Astrocyte of the spinal cord (primary cell): ENCODE measurements at regions not wholly inside any gene's neighbourhood (a gene's known extent, or its start where the extent isn't known, plus 50 kb on each side); places are given as distances from the start of the nearest gene placed in this dataset.
"Not testable (repeated sequence)": the region's sequence is repeated elsewhere in the genome, so short reads cannot be mapped to it uniquely, and the experiment has no call there.

Experiments
- DNase-seq: peaks from one replicate; pipeline ENCODE4 v3.0.0; 2011; ENCODE audit warnings: low read depth, low spot score
- H3K4me3 ChIP-seq: 2 replicates; pipeline ENCODE4 v1.5.1; 2011; ENCODE audit warnings: low read depth, mild to moderate bottlenecking, low read length, moderate library complexity
- CTCF ChIP-seq: IDR thresholded peaks from 2 replicates; pipeline ENCODE4 v1.5.1; 2012; ENCODE audit warnings: low read depth, mild to moderate bottlenecking, low read length, inconsistent platforms
- in situ Hi-C: cut with HindIII; loops from 2 replicates; pipeline ENCODE4 v1.10.0; 2017; ENCODE audit warnings: low sequenced_read_pairs

- in situ Hi-C loops, result not testable (repeated sequence)
Measured at GRCh38 chr5:34186108-34186507, 143.1 kb upstream of the C1QTNF3 start.

GRCh38 chr5:34186865-34187264, 143.9 kb upstream of the C1QTNF3 start:
- in situ Hi-C loops, H3K4me3 ChIP-seq: not testable (repeated sequence)

More at GRCh38 chr5:34186108-34186507, 143.1 kb upstream of the C1QTNF3 start:
- DNase-seq, H3K4me3 ChIP-seq: not testable (repeated sequence)

GRCh38 chr5:34187441-34187840, 144.4 kb upstream of the C1QTNF3 start:
- in situ Hi-C loops, DNase-seq, H3K4me3 ChIP-seq: not testable (repeated sequence)

More at GRCh38 chr5:34186865-34187264, 143.9 kb upstream of the C1QTNF3 start:
- DNase-seq, result not testable (repeated sequence)

GRCh38 chr5:34188001-34188822, 145.2 kb upstream of the C1QTNF3 start:
- DNase-seq, result peak; percentile 41
- H3K4me3 ChIP-seq, in situ Hi-C loops: not testable (repeated sequence)

GRCh38 chr5:34189246-34189645, 146.2 kb upstream of the C1QTNF3 start:
- DNase-seq, H3K4me3 ChIP-seq, in situ Hi-C loops: not testable (repeated sequence)

More at GRCh38 chr5:34188001-34188822, 145.2 kb upstream of the C1QTNF3 start:
- peak; percentile 60 for TF ChIP-seq CTCF

GRCh38 chr5:34189752-34190411, 146.9 kb upstream of the C1QTNF3 start:
- H3K4me3 ChIP-seq, in situ Hi-C loops: not testable (repeated sequence)
- peak; percentile 1 for DNase-seq

- DNase-seq, in situ Hi-C loops, H3K4me3 ChIP-seq: not testable (repeated sequence)
Measured at GRCh38 chr5:34190466-34190865, 147.5 kb upstream of the C1QTNF3 start.

GRCh38 chr5:34191279-34191744, 148.3 kb upstream of the C1QTNF3 start:
- in situ Hi-C loops, DNase-seq, H3K4me3 ChIP-seq: not testable (repeated sequence)

GRCh38 chr5:34192064-34192922, 149.3 kb upstream of the C1QTNF3 start:
- peak; percentile 1 for DNase-seq
- in situ Hi-C loops, H3K4me3 ChIP-seq: not testable (repeated sequence)

- in situ Hi-C loops, DNase-seq, H3K4me3 ChIP-seq: not testable (repeated sequence)
Measured at GRCh38 chr5:34192923-34193262, 149.9 kb upstream of the C1QTNF3 start.

GRCh38 chr5:34193297-34193696, 150.3 kb upstream of the C1QTNF3 start:
- DNase-seq, in situ Hi-C loops, H3K4me3 ChIP-seq: not testable (repeated sequence)

GRCh38 chr5:34193804-34194203, 150.8 kb upstream of the C1QTNF3 start:
- peak; percentile 55 for DNase-seq
- H3K4me3 ChIP-seq, in situ Hi-C loops: not testable (repeated sequence)

GRCh38 chr5:34196091-34196490, 153.1 kb upstream of the C1QTNF3 start:
- in situ Hi-C loops, H3K4me3 ChIP-seq, DNase-seq: not testable (repeated sequence)

GRCh38 chr5:34205347-34205746, 162.3 kb upstream of the C1QTNF3 start:
- DNase-seq, H3K4me3 ChIP-seq, in situ Hi-C loops: not testable (repeated sequence)

- in situ Hi-C loops, H3K4me3 ChIP-seq: not testable (repeated sequence)
- DNase-seq, result peak; percentile 69
Measured at GRCh38 chr5:34217386-34217785, 174.4 kb upstream of the C1QTNF3 start.
